ENCODE measurements at regions not wholly inside any gene's neighbourhood (a gene's known extent, or its start where the extent isn't known, plus 50 kb on each side); places are given as distances from the start of the nearest gene placed in this dataset.

DNA sequence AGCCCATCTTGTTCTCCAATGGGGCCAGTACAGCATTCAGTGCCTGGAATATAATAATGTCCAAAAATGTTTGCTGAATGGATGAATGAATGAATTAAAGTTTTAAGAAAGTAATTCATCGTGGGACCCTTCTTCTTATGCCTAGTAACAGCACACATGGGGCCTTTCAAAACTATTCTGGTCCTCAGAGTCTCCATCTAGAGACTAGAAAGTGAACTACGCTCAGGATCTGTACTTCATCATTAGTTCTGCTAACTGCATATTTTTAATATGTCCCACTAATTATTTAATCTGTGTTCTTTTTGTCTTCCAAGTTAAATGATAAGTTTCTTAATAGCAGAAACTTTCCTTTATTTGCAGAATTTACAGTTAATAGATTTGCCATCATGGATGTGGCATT lies 172.5 kb downstream of the SMAD2 start:
- H3K27ac ChIP-seq (ENCODE audit: low read length) = no peak overlapping the region
- H3K79me2 ChIP-seq (ENCODE audit: insufficient read depth, low read length) = no peaks in the 10 kb centered on the region
- no peak for TF ChIP-seq EZH2 (IDR thresholded peaks at IDR 0.05; ENCODE audit: borderline replicate concordance, low read depth, low read length, severe bottlenecking)
- TF ChIP-seq, protein P1, sequence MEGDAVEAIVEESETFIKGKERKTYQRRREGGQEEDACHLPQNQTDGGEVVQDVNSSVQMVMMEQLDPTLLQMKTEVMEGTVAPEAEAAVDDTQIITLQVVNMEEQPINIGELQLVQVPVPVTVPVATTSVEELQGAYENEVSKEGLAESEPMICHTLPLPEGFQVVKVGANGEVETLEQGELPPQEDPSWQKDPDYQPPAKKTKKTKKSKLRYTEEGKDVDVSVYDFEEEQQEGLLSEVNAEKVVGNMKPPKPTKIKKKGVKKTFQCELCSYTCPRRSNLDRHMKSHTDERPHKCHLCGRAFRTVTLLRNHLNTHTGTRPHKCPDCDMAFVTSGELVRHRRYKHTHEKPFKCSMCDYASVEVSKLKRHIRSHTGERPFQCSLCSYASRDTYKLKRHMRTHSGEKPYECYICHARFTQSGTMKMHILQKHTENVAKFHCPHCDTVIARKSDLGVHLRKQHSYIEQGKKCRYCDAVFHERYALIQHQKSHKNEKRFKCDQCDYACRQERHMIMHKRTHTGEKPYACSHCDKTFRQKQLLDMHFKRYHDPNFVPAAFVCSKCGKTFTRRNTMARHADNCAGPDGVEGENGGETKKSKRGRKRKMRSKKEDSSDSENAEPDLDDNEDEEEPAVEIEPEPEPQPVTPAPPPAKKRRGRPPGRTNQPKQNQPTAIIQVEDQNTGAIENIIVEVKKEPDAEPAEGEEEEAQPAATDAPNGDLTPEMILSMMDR (IDR thresholded peaks at IDR 0.05; ENCODE audit: borderline replicate concordance, extremely low read depth, low read length, poor library complexity, severe bottlenecking) = peak; percentile 54
- H3K36me3 ChIP-seq (ENCODE audit: insufficient read depth, low read length) = no peaks in the 10 kb centered on the region
- no peak for DNase-seq
- H3K9me3 ChIP-seq (ENCODE audit: insufficient read depth, low read length, severe bottlenecking) = peaks cover 6% of the 10 kb centered on the region
- H3K4me1 ChIP-seq (ENCODE audit: insufficient read depth, low read length) = no peaks in the 10 kb centered on the region
- H2AFZ ChIP-seq (ENCODE audit: low read depth, low read length) = no peak overlapping the region
- H3K27me3 ChIP-seq (ENCODE audit: insufficient read depth, low read length, poor library complexity) = no peaks in the 10 kb centered on the region
- H3K9ac ChIP-seq (ENCODE audit: low read depth, low read length) = no peak overlapping the region
- ATAC-seq (ENCODE audit: insufficient read depth, low read depth) = no peak
- no peak overlapping the region for H3K4me3 ChIP-seq (ENCODE audit: low read depth in 1 of 2, low read length in 2 of 2)
- 0 out of 2 replicates have a peak, but pooled peaks cover 5% of the 10 kb centered on the region for H4K20me1 ChIP-seq (ENCODE audit: insufficient read depth, low read length)
- H3K4me2 ChIP-seq (ENCODE audit: insufficient read depth, low read length) = no peak overlapping the region

DNA sequence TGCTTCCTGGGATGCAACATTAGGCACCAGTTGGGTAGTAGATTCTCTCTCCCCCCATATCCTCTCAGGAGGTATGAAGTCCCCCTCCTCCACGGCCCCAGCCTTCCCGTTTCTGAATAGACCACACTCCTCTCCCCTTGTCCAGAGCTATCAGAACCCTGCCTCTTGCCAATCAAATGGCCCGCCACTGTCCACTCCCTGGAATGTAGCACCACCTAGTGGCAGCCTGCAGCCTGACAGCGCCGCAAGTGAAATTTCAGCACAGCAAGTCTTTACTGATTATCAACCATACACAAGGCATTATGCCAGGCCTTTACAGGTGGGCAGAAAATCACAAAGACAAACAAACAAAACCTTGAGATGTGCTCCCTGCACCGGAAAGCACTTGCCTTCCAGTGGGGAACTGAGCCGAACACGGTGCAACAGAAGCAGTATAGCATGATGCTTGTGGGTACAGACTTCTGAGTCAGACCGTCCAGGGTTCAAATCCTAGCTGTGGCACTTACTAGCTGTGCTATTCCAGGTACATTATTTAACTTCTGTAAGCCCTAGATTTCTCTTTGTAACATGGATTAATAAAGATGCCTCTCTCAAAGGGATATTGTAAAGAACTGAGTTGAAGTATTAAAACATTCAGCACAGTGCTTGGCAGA lies 174.0 kb downstream of the SMAD2 start:
- H3K4me2 ChIP-seq (ENCODE audit: insufficient read depth, low read length) = no peak overlapping the region
- TF ChIP-seq, protein P1 (IDR thresholded peaks at IDR 0.05; ENCODE audit: borderline replicate concordance, extremely low read depth, low read length, poor library complexity, severe bottlenecking) = peak; percentile 98
- no peak for TF ChIP-seq EZH2 (IDR thresholded peaks at IDR 0.05; ENCODE audit: borderline replicate concordance, low read depth, low read length, severe bottlenecking)
- no peaks in the 10 kb centered on the region for H3K4me1 ChIP-seq (ENCODE audit: insufficient read depth, low read length)
- H3K27me3 ChIP-seq (ENCODE audit: insufficient read depth, low read length, poor library complexity) = no peaks in the 10 kb centered on the region
- ATAC-seq (ENCODE audit: insufficient read depth, low read depth) = peak; percentile 77
- 0 out of 2 replicates have a peak, but pooled peaks cover 5% of the 10 kb centered on the region for H4K20me1 ChIP-seq (ENCODE audit: insufficient read depth, low read length)
- no peaks in the 10 kb centered on the region for H3K79me2 ChIP-seq (ENCODE audit: insufficient read depth, low read length)
- H3K9ac ChIP-seq (ENCODE audit: low read depth, low read length) = no peak overlapping the region
- H3K27ac ChIP-seq (ENCODE audit: low read length) = no peak overlapping the region
- peak; percentile 67 for DNase-seq
- no peaks in the 10 kb centered on the region for H3K36me3 ChIP-seq (ENCODE audit: insufficient read depth, low read length)
- peaks cover 4% of the 10 kb centered on the region for H3K9me3 ChIP-seq (ENCODE audit: insufficient read depth, low read length, severe bottlenecking)
- no peak overlapping the region for H3K4me3 ChIP-seq (ENCODE audit: low read depth in 1 of 2, low read length in 2 of 2)
- no peak overlapping the region for H2AFZ ChIP-seq (ENCODE audit: low read depth, low read length)

DNA sequence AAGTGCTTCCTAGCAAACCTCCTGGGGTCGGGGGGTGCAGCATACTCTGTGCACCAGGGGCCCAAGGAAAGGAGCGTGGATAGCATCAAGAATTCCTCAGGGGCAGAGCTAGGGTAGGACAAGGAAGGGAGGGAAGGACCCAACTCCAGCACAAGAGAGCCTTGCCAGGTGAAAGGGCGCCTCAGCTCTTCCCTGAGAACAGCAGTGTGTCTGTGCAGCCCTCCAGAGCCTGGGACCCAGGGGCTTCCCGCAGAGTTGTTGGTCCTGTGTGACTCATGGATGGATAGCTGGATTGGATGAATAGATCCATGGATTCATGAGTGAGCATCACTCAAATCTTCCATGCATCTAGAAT lies 175.4 kb downstream of the SMAD2 start:
- H4K20me1 ChIP-seq (ENCODE audit: insufficient read depth, low read length) = 0 out of 2 replicates have a peak, but pooled peaks cover 5% of the 10 kb centered on the region
- no peak for ATAC-seq (ENCODE audit: insufficient read depth, low read depth)
- H3K4me3 ChIP-seq (ENCODE audit: low read depth in 1 of 2, low read length in 2 of 2) = no peak overlapping the region
- no peaks in the 10 kb centered on the region for H3K27me3 ChIP-seq (ENCODE audit: insufficient read depth, low read length, poor library complexity)
- TF ChIP-seq, protein P1 (IDR thresholded peaks at IDR 0.05; ENCODE audit: borderline replicate concordance, extremely low read depth, low read length, poor library complexity, severe bottlenecking) = no peak
- TF ChIP-seq EZH2 (IDR thresholded peaks at IDR 0.05; ENCODE audit: borderline replicate concordance, low read depth, low read length, severe bottlenecking) = no peak
- no peak overlapping the region for H3K4me2 ChIP-seq (ENCODE audit: insufficient read depth, low read length)
- H3K4me1 ChIP-seq (ENCODE audit: insufficient read depth, low read length) = no peaks in the 10 kb centered on the region
- no peak overlapping the region for H3K27ac ChIP-seq (ENCODE audit: low read length)
- H3K9ac ChIP-seq (ENCODE audit: low read depth, low read length) = no peak overlapping the region
- no peak overlapping the region for H2AFZ ChIP-seq (ENCODE audit: low read depth, low read length)
- H3K79me2 ChIP-seq (ENCODE audit: insufficient read depth, low read length) = no peaks in the 10 kb centered on the region
- no peaks in the 10 kb centered on the region for H3K36me3 ChIP-seq (ENCODE audit: insufficient read depth, low read length)
- DNase-seq = no peak
- no peaks in the 10 kb centered on the region for H3K9me3 ChIP-seq (ENCODE audit: insufficient read depth, low read length, severe bottlenecking)

Measured in DND-41 (cell line).